Neutrophil (primary cell): ENCODE measurements at regions not wholly inside any gene's neighbourhood (a gene's known extent, or its start where the extent isn't known, plus 50 kb on each side); places are given as distances from the start of the nearest gene placed in this dataset.

Experiments
- H3K27ac ChIP-seq: fragments of 200-600 bp; sonication (generic); 2 replicates; pipeline ENCODE4 v1.5.1; 2016; ENCODE audit warnings: mild to moderate bottlenecking, moderate library complexity
- H3K27me3 ChIP-seq: fragments of 200-600 bp; sonication (generic); 2 replicates; pipeline ENCODE4 v1.6.0; 2016; ENCODE audit warnings: mild to moderate bottlenecking
- H3K36me3 ChIP-seq: fragments of 200-600 bp; sonication (generic); 2 replicates; pipeline ENCODE4 v1.5.1; 2017
- H3K4me1 ChIP-seq, 2 experiments: fragments of 200-600 bp in 1 of 2; sonication (generic) in 1 of 2; 1 replicate in 1 of 2; 2 replicates in 1 of 2; pipeline versions ENCODE4 v1.5.1 to v1.6.1; 2013 to 2016; ENCODE audit warnings: low read depth in 1 of 2, low read length in 1 of 2, mild to moderate bottlenecking in 1 of 2, moderate library complexity in 1 of 2; ENCODE audit not compliant: control insufficient read depth in 1 of 2, insufficient read depth in 1 of 2
- H3K4me3 ChIP-seq, 2 experiments: fragments of 200-600 bp in 1 of 2; sonication (generic) in 1 of 2; 1 replicate in 1 of 2; 2 replicates in 1 of 2; pipeline ENCODE4 v1.5.1; 2013 to 2016; ENCODE audit warnings: low read depth in 1 of 2, low read length in 1 of 2, mild to moderate bottlenecking in 1 of 2, moderate library complexity in 1 of 2
- H3K9me3 ChIP-seq: fragments of 200-600 bp; sonication (generic); 2 replicates; pipeline ENCODE4 v1.5.1; 2016
- CTCF ChIP-seq: fragments of 200-600 bp; sonication (generic); IDR thresholded peaks from 2 replicates; pipeline ENCODE4 v1.5.1; 2016; ENCODE audit warnings: antibody characterized with exemption

DNA sequence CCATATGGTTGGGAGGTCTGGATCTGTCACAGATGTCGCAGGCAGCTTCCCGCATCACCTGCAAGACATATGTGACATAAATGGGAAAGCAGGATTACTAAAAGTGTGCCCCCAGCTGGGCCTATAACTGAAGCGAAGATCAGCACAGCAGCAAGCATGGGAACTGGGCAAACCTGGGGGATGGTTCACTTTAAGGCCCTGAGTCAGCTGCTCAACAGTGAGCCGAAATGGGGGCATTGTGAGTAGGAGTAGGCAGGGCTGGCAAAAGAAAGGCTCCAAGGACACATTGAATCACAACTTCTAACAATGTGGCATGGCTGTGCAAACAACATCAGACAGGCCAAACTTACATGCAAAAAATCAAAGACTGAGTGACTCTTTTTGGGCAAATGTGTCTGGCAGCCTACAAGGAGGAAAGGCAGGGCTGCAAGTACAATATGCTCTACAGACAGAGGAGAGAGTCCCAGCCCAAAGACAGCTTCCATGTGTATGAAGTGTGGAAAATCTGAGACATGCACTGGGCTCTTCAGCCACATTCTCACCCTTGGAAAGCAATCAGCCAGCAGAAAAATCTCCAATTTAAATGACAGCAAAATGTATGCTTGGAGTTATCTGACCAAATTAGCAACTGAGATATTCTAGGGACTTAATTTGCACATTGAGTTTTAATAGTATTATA lies 531.0 kb upstream of the MMS22L start:
- H3K4me3 ChIP-seq, result no peak overlapping the region
- no peaks in the 10 kb centered on the region for H3K9me3 ChIP-seq
- no peak for TF ChIP-seq CTCF
- H3K36me3 ChIP-seq, result no peaks in the 10 kb centered on the region
- no peaks in the 10 kb centered on the region for H3K27me3 ChIP-seq
- H3K27ac ChIP-seq, result no peak overlapping the region
- no peaks in the 10 kb centered on the region for H3K4me1 ChIP-seq

DNA sequence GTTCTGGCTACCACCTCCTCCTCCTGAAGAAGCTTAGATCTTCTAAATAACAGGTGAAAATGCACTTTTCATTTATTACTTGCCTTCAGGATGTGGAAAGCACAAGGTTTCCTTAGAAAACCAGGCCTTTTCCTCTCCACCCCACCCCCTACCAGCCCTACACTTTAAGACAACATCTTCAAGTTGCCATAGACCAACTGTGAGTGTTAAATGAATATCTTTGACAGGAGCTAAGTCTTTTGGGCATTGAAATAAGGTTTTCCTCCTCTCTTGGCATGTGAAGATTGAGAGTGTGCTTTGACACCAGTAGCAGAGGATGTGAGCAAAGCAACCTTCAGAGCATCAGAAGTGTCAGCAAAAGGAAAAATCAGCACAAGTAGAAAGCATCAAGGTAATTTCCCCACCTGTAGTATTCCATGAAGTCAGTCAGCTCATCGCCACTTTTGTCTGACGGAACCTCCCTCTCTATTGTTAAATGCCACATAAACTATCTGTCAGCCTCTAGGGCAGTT lies 532.3 kb upstream of the MMS22L start:
- Histone ChIP-seq H3K27ac (no peak overlapping the region), H3K9me3 (no peaks in the 10 kb centered on the region), H3K27me3 (no peaks in the 10 kb centered on the region), H3K4me1 (no peaks in the 10 kb centered on the region), H3K36me3 (no peaks in the 10 kb centered on the region), H3K4me3 (no peak overlapping the region)
- no peak for TF ChIP-seq CTCF

DNA sequence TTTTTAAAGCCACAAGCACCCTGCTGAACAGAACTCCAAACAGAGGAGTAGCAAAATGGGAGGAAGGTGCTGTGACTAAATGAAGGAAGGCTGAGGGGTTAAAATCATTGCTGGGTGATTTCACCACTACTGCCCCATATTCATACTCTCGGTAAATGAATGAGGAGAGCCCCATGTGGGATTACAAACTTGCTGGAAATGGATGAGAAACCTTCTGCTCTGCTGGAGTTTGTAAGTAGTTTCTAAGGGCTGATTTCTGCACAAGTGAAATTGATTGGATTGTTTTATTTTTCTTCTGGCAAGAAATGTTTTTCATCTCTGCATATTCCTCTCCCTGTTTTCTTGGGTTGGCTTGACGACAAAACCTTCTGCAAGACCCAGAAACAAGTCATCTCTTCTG lies 533.5 kb upstream of the MMS22L start:
- Histone ChIP-seq H3K4me3 (no peak overlapping the region), H3K36me3 (no peaks in the 10 kb centered on the region), H3K27ac (no peak overlapping the region), H3K9me3 (no peaks in the 10 kb centered on the region), H3K4me1 (no peaks in the 10 kb centered on the region), H3K27me3 (no peaks in the 10 kb centered on the region)
- no peak for TF ChIP-seq CTCF

GRCh38 chr6:97819710-97820109 lies 536.7 kb upstream of the MMS22L start:
- no peak overlapping the region for H3K4me3 ChIP-seq
- H3K4me1 ChIP-seq, result no peaks in the 10 kb centered on the region
- H3K27ac ChIP-seq, result no peak overlapping the region
- H3K27me3 ChIP-seq, result no peaks in the 10 kb centered on the region
- no peaks in the 10 kb centered on the region for H3K36me3 ChIP-seq
- no peak for TF ChIP-seq CTCF
- no peaks in the 10 kb centered on the region for H3K9me3 ChIP-seq

DNA sequence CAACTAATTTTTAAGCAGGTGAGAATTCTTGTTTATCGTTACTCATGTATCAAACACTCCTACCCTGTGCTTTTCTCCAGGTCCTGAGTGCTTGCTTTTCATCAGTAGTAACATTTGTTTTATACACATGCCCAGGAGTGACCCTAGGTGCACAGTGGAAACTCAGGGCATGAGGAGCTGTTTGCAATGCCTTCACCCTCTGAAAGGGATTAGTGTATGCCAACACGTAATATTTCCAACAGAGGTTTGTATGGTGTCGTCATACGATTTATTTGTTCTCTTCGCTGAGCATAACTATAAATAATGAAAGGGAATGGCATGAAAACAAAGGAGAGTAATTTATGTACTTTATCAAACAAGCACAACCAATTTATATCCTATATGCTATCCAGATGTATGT lies 537.4 kb upstream of the MMS22L start:
- no peak overlapping the region for H3K27ac ChIP-seq
- H3K4me1 ChIP-seq, result no peaks in the 10 kb centered on the region
- no peak for TF ChIP-seq CTCF
- no peaks in the 10 kb centered on the region for H3K9me3 ChIP-seq
- no peaks in the 10 kb centered on the region for H3K36me3 ChIP-seq
- H3K4me3 ChIP-seq, result no peak overlapping the region
- no peaks in the 10 kb centered on the region for H3K27me3 ChIP-seq
